Neuron (in vitro differentiated cells): ENCODE measurements at regions not wholly inside any gene's neighbourhood (a gene's known extent, or its start where the extent isn't known, plus 50 kb on each side); places are given as distances from the start of the nearest gene placed in this dataset.

ENCODE experiments used
- H2AFZ ChIP-seq: one replicate; pipeline ENCODE4 v1.6.1; 2013; ENCODE audit warnings: low read depth, mild to moderate bottlenecking, inconsistent platforms, low read length, moderate library complexity
- H3K27me3 ChIP-seq: one replicate; pipeline ENCODE4 v1.6.1; 2013; ENCODE audit warnings: low read length; ENCODE audit not compliant: insufficient read depth
- H3K36me3 ChIP-seq: one replicate; pipeline ENCODE4 v1.6.1; 2013; ENCODE audit warnings: low read length; ENCODE audit not compliant: insufficient read depth
- H3K4me1 ChIP-seq: one replicate; pipeline ENCODE4 v1.6.1; 2013; ENCODE audit warnings: low read length; ENCODE audit not compliant: insufficient read depth
- H3K4me3 ChIP-seq: 2 replicates; pipeline ENCODE4 v1.5.1; 2013; ENCODE audit warnings: mild to moderate bottlenecking, low read length, moderate library complexity
- H3K9me3 ChIP-seq: one replicate; pipeline ENCODE4 v1.6.1; 2013; ENCODE audit warnings: low read length

DNA sequence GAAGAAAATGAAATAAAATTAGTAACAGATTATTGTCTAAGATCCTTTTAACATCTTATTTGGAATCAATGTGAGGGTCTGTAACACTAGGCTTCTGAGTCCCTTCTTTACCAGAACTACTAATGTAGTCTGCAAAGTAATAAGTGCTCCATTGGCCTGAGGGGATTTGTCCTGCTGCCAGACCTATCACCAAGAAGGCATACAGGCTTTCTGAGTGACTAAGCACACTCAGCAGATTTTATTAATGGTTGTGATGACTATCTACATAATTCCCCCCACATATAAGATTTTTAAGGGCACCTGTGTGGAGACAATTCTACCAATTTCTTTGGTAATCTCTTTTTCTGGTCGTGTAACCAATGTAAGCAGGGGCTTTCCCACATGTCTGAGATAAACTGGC is 365.0 kb upstream of the FAT3 start:
- H3K9me3 ChIP-seq: no peaks in the 10 kb centered on the region
- H3K27me3 ChIP-seq: no peaks in the 10 kb centered on the region
- no peaks in the 10 kb centered on the region for H3K36me3 ChIP-seq
- peaks cover 3% of the 10 kb centered on the region for H3K4me1 ChIP-seq
- H3K4me3 ChIP-seq: no peak overlapping the region
- no peak overlapping the region for H2AFZ ChIP-seq

DNA sequence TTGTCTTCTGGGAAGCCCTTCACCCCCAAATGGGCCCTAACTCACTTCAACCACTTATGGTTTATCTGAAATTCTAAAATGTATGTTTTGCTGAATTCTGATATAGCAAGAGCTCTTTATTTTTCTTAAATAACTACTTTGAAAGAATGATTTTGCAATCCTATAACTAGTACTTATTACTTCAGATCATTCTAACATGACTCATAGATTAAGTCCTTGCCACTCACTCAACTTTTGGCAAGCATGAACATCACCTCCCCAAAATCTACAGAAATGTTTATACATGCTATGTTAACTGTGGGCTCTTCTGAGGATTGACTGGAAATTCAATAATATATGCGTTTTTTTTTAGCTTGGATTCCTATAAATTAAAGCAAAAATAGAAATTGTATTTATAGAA is 367.4 kb upstream of the FAT3 start:
- Histone ChIP-seq H3K9me3 (no peaks in the 10 kb centered on the region), H3K27me3 (no peaks in the 10 kb centered on the region), H3K36me3 (no peaks in the 10 kb centered on the region), H3K4me1 (peaks cover 3% of the 10 kb centered on the region), H2AFZ (no peak overlapping the region), H3K4me3 (no peak overlapping the region)

DNA sequence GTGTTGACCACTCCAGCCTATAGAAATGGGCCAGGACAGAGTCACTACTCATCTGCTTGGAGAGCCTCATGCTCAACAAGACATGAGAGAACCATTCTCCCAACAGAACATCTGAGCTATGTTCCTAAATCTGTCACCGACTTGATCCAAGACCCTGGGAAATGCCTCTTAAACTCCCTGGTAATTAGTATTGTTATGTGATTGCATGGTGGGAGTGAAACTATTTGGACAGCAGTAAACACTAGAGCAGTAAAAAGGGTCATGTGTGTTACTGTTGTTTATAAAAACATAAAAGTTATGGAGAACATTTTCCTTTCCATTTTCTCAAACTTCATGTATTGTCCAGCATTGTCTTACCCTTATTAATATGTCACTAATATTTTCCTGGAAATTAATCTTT is 369.8 kb upstream of the FAT3 start:
- H3K9me3 ChIP-seq: no peaks in the 10 kb centered on the region
- no peak overlapping the region for H3K4me3 ChIP-seq
- no peaks in the 10 kb centered on the region for H3K36me3 ChIP-seq
- H3K4me1 ChIP-seq: peaks cover 3% of the 10 kb centered on the region
- H3K27me3 ChIP-seq: no peaks in the 10 kb centered on the region
- no peak overlapping the region for H2AFZ ChIP-seq

DNA sequence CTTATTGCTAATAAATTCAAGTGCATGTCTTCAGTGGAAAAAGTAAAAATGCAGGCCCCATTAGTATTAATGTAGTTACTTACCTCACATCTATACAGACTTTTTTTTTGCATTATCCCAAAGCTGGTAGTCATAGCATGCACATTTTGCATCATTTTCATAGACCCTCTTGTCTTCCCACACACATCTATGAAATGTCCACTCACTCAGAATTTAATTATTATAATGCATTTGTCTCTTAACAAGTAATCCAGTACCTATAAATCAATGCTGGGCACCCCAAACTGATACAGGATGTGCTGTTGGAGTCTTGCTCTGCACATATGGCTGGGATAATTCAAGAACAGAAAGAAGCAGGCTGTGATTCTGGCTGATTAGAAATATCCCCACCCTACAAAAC is 370.4 kb upstream of the FAT3 start:
- Histone ChIP-seq H2AFZ (no peak overlapping the region), H3K36me3 (no peaks in the 10 kb centered on the region), H3K4me1 (peaks cover 3% of the 10 kb centered on the region), H3K4me3 (no peak overlapping the region), H3K27me3 (no peaks in the 10 kb centered on the region), H3K9me3 (no peaks in the 10 kb centered on the region)

DNA sequence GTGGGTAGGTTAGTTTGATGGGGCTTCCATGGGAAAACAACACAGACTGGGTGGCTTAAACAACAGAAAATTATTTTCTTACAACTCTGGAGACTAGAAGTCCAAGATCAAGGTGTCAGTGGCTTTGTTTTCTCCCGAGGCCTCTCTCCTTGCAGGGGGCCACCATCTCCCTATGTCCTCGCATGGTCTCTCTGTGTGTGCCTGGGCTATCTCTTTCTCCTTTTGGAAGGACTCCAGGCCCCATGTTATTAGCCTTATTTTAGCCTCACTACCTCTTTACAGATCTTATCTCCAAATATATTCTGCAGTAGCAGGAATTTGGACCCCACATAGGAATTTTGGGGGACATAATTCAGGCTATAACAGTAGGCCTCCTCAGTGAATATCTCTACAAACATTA is 372.7 kb upstream of the FAT3 start:
- H3K9me3 ChIP-seq: no peaks in the 10 kb centered on the region
- no peaks in the 10 kb centered on the region for H3K36me3 ChIP-seq
- H3K27me3 ChIP-seq: no peaks in the 10 kb centered on the region
- no peak overlapping the region for H3K4me3 ChIP-seq
- H3K4me1 ChIP-seq: no peaks in the 10 kb centered on the region
- H2AFZ ChIP-seq: no peak overlapping the region

DNA sequence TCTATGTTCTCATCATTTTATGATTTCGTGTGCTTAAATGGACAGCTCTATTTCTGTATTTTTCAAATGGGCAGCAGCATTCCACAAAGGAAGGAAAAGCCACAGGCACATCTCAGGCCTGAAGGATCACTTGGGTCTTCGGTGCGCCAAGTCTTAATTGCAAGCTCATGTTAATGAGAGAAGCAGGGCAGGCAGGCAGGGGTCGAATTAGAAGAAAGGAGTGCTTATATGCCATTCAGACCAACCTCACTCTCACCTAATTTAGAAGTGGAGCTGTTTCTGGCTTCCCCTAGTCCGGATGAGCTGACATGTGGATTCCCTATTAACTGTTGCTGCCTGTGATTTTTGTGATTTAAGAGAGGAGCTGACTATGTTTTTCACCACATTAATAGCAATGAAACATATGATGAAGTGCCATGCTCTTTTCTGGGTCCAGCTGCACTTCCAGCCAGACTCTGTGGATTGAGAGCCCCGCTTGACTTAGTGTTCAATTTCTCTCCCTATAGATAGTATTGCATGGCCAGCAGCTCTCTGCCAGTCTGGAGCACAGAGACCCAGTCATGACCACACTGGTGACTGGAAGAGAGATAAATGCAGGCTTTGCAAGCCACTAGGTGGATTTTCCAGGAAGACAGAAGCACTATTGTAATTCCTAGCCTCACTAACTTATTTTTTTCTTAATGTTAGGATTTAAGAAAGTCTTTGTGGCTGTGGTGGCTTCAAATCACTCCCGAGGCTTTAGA is 373.9 kb upstream of the FAT3 start:
- no peaks in the 10 kb centered on the region for H3K36me3 ChIP-seq
- H3K4me3 ChIP-seq: no peak overlapping the region
- no peaks in the 10 kb centered on the region for H3K27me3 ChIP-seq
- no peak overlapping the region for H2AFZ ChIP-seq
- no peaks in the 10 kb centered on the region for H3K9me3 ChIP-seq
- no peaks in the 10 kb centered on the region for H3K4me1 ChIP-seq

DNA sequence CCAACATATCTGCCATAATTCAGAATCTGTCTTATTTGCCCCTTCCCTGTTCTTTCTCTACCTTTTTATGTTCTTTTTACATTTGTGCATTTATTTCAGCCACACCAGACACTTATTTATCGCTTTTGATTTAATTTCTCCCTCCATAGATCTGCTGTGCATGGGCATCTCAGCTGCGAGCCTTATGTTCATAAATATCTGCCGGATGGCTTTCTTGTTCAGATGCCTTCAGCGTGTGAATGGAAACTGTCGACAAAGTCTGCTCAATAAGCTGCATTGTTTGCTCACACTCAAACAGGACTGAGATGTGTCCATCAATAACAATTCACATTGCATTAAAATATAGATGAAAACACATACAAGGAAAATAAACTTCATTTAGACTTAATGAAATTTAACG is 374.6 kb upstream of the FAT3 start:
- no peak overlapping the region for H3K4me3 ChIP-seq
- H3K4me1 ChIP-seq: no peaks in the 10 kb centered on the region
- H2AFZ ChIP-seq: no peak overlapping the region
- no peaks in the 10 kb centered on the region for H3K27me3 ChIP-seq
- no peaks in the 10 kb centered on the region for H3K36me3 ChIP-seq
- no peaks in the 10 kb centered on the region for H3K9me3 ChIP-seq

DNA sequence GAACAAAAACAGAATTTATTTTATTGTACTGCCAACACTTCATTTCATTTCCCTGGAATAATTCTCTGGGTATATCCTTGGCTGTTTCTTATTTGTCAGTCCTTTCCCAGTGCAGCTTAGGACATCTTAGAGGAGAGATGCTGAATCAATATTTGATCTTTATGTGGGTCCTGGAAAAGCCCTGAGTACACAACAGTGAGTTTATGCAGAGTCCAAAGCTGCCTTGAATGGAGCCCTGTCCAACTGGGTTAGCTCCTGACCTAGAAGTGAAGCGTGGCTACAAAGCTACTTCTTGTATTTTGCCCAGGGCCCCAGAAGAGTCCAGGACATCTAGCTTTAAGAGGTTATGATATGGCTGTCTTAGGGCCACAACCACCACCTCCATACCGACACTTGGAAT is 378.0 kb upstream of the FAT3 start:
- peaks cover 7% of the 10 kb centered on the region for H3K4me1 ChIP-seq
- H3K9me3 ChIP-seq: no peaks in the 10 kb centered on the region
- H3K4me3 ChIP-seq: no peak overlapping the region
- H3K27me3 ChIP-seq: no peaks in the 10 kb centered on the region
- H3K36me3 ChIP-seq: no peaks in the 10 kb centered on the region
- no peak overlapping the region for H2AFZ ChIP-seq

DNA sequence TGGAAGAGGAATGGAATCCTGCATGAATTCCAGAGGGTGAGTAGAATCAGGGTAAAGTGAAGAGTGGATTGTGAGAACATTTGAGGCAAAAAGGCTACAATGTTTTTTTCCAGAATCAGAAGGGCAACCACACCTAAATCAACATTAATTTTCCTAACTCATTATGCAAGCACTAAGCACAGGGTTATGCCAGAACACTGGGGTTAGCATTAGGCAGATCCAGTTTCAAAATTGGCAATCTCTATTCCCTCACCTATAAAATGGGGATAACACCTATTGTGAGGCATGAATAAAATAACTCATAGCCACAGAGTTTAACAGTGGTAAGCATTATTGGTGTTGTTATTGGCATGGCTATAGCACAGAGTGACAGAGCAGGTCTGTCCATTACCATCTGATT is 378.6 kb upstream of the FAT3 start:
- Histone ChIP-seq H3K4me1 (peaks cover 7% of the 10 kb centered on the region), H2AFZ (no peak overlapping the region), H3K27me3 (no peaks in the 10 kb centered on the region), H3K9me3 (no peaks in the 10 kb centered on the region), H3K36me3 (no peaks in the 10 kb centered on the region), H3K4me3 (no peak overlapping the region)

DNA sequence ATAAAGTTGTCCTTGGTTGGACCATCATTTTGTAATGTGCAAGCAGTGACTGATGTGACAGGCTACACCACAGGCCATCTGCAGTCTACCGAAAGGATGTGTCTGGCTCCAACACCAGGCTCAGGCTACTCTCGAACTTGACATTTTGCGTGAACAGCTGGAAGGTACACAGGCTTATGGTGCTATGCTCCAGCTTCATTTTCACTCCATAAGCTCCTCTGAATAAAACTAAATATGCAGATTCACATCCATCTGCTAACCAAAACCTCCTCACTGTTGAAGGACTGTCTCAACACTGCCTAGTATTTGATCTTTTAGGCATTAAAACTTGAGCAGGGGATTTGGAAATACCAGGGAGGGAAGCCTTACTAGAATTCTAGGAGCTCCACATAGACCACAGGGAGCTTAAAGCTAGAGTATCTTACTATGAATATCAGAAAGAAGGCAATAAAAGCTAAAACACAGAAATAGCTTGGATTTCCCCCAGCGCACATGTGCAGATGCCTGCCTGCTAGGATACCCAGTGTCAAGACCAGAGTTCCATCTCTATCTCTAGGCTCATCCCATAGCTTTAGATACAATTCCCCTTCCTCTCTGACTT is 383.9 kb upstream of the FAT3 start:
- no peak overlapping the region for H2AFZ ChIP-seq
- no peaks in the 10 kb centered on the region for H3K36me3 ChIP-seq
- H3K27me3 ChIP-seq: no peaks in the 10 kb centered on the region
- no peaks in the 10 kb centered on the region for H3K9me3 ChIP-seq
- H3K4me1 ChIP-seq: peaks cover 7% of the 10 kb centered on the region
- H3K4me3 ChIP-seq: no peak overlapping the region

DNA sequence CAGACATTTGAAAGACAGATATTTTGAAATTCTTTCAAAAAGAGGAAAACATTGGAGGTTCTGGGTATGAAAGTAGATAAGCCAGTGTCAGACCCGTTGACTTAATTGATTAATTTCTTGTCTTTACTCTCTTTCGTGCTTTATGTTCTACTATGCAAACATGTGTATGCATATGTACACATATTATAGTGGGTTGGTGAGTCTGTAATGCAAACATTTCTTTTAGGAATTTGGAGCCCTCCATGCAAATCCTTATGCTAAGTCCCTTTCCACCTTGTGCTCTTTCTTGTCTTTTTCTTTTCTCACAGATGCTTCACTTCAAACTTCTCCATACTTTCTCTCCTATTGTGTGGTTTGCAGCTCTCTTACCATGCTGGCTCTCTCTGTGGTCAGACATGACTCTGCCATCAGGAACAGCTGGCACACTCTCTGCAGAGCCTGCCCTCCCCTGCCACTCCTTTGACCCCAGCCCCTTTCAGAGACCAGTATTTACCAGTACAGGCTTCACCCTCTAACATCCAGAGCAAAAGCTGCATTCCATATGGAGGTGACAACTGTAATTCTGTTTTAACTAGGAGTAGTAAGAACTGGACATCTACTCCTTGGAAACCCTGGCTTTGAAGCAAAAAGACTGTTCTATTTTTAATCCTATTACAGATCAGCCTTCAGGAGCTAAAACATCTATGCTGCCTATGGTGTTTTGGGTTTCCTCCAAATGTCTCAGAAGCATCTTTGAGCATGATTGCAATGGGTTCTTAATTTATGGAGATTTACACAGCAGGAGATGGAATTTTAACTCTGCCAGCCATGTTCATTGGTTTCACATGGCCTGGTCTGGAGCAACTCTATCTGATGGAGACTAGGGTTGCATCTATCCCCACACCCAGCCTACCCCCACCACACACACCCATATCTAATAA is 386.9 kb upstream of the FAT3 start:
- Histone ChIP-seq H3K4me1 (peaks cover 8% of the 10 kb centered on the region), H2AFZ (no peak overlapping the region), H3K36me3 (no peaks in the 10 kb centered on the region), H3K4me3 (no peak overlapping the region), H3K27me3 (no peaks in the 10 kb centered on the region), H3K9me3 (no peaks in the 10 kb centered on the region)

DNA sequence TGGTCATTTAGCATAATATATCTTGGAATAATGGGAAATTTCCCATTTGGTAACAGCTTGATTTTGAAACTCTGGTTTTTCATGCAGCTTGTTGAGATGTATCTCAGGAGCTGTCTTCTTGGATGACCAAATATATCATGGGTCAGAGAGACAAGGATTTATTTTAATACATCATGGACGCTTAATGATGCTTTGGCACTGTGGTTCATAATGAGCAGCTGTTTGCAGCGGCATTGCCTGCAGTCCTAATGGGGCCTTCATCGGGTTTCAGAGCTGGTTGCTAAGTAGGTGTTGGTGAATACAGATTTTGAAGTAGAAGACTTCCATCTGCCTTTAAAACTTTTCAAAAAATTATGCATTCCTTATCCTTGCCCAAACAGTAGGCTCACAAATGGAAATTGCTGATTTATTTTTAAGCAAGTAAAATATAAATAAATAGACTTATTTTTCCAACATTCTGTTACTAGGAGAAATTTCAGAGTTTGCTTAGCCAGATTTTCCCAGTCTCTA is 389.5 kb upstream of the FAT3 start:
- no peaks in the 10 kb centered on the region for H3K9me3 ChIP-seq
- no peaks in the 10 kb centered on the region for H3K36me3 ChIP-seq
- H3K4me1 ChIP-seq: peaks cover 8% of the 10 kb centered on the region
- H3K27me3 ChIP-seq: no peaks in the 10 kb centered on the region
- H2AFZ ChIP-seq: no peak overlapping the region
- H3K4me3 ChIP-seq: no peak overlapping the region

DNA sequence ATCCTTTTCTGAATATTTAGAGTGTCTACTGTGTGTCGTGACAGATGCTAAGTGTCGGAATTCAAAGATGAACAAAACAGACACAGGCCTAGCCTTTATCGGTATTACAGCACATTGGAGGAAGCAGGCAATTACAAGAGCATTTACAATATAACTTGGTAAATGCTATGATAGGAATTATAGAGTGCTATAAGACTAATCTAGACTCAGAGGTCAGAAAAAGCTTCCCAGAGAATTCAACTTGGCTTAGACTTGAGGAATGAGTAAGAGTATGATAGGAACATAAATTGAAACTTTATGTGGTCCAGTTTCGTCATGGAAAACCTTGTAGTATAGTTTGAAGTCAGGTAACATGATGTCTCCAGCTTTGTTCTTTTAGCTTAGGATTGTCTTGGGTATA is 395.7 kb upstream of the FAT3 start:
- Histone ChIP-seq H3K9me3 (no peaks in the 10 kb centered on the region), H3K27me3 (no peaks in the 10 kb centered on the region), H3K4me3 (no peak overlapping the region), H3K4me1 (peaks cover 8% of the 10 kb centered on the region), H2AFZ (no peak overlapping the region), H3K36me3 (no peaks in the 10 kb centered on the region)
